Body of pancreas (tissue), 4 donors: ENCODE measurements at regions not wholly inside any gene's neighbourhood (a gene's known extent, or its start where the extent isn't known, plus 50 kb on each side); places are given as distances from the start of the nearest gene placed in this dataset.

Experiments used
- CTCF ChIP-seq, 7 experiments: fragments of 450-650 bp in 4 of 7; fragments of 200-600 bp in 3 of 7; sonication (generic) in 3 of 7; IDR thresholded peaks; one replicate each; pipeline ENCODE4 v1.5.1; 2016 to 2019; ENCODE audit warnings: antibody characterized with exemption in 7 of 7
- POLR2A ChIP-seq, 3 donors: fragments of 450-650 bp; IDR thresholded peaks; one replicate each; pipeline ENCODE4 v1.6.1; 2016; ENCODE audit warnings: antibody characterized with exemption in 3 of 3, mild to moderate bottlenecking in 2 of 3

DNA sequence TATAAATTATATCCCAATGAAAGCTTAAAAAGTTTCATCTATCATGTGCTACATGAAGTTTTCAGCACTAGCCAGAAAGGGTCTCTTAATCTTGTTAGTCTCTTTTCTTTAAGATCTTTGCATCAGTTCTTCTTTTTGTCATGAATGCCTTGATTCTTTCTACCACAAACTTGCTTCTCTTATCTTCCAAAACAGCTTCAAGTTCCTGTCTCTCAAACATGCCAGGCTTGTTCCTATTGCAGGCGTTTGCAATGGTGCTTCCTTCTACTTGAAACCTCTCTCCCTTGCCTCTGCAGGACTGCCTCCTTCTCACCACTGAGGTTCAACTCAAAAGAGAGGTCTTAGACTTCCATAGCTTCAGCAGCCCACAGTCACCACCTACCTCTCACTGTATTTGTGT lies 104.3 kb upstream of the FRMD4B start:
- TF ChIP-seq CTCF (IDR thresholded peaks at IDR 0.05) (no peak), POLR2A (IDR thresholded peaks at IDR 0.05) (no peak)
